PC-3 (cell line): ENCODE measurements at regions not wholly inside any gene's neighbourhood (a gene's known extent, or its start where the extent isn't known, plus 50 kb on each side); places are given as distances from the start of the nearest gene placed in this dataset.

ENCODE experiments used
- ATAC-seq: fragments of 200-7000 bp; cut with Tn5 transposase; 2 replicates; pipeline ENCODE4 v1.9.1; 2020; ENCODE audit warnings: mild to moderate bottlenecking, moderate library complexity
- BruUV-seq: library from RNA; stranded (reverse); fragments of 400-500 nt; replicated peaks from 2 replicates; lab custom pipeline; 2021; lab: Mats Ljungman, UMichigan
- CTCF ChIA-PET: fragments of 300-600 bp; sonication (Branson Sonifier 250); formaldehyde crosslinking; loops from one replicate; lab custom pipeline; 2022; ENCODE audit warnings: antibody characterized with exemption; lab: Charles Lee
- POLR2A ChIA-PET: fragments of 300-600 bp; sonication (Branson Sonifier 250); formaldehyde crosslinking; loops from one replicate; lab custom pipeline; 2022; ENCODE audit warnings: antibody characterized with exemption; ENCODE audit not compliant: unreplicated experiment; lab: Charles Lee
- DNase-seq: peaks from one replicate; pipeline ENCODE4 v3.0.0-alpha.2; 2015
- H2AFZ ChIP-seq: fragments of 300-600 bp; sonication (generic); 2 replicates; pipeline ENCODE4 v1.6.0; 2016; ENCODE audit warnings: antibody characterized with exemption, low read length
- H3F3A ChIP-seq: fragments of 300-600 bp; sonication (generic); one replicate; pipeline ENCODE4 v1.6.0; 2017; ENCODE audit warnings: antibody characterized with exemption, low read length, control low read depth, mild to moderate bottlenecking; ENCODE audit not compliant: unreplicated experiment
- H3K27ac ChIP-seq: fragments of 300-600 bp; sonication (generic); 2 replicates; pipeline ENCODE4 v1.5.1; 2016; ENCODE audit warnings: mild to moderate bottlenecking, low read length
- H3K27me3 ChIP-seq: fragments of 300-600 bp; sonication (generic); 2 replicates; pipeline ENCODE4 v1.6.1; 2016; ENCODE audit warnings: low read length, mixed read lengths
- H3K36me3 ChIP-seq: fragments of 300-600 bp; sonication (generic); 2 replicates; pipeline ENCODE4 v1.6.1; 2016; ENCODE audit warnings: low read depth, mixed run types, low read length, mixed read lengths
- H3K4me1 ChIP-seq: fragments of 300-600 bp; sonication (generic); 2 replicates; pipeline ENCODE4 v1.5.1; 2016; ENCODE audit warnings: low read length; ENCODE audit not compliant: insufficient read depth
- H3K4me2 ChIP-seq: fragments of 300-600 bp; sonication (generic); 2 replicates; pipeline ENCODE4 v1.6.0; 2016; ENCODE audit warnings: low read length
- H3K4me3 ChIP-seq: fragments of 300-600 bp; sonication (generic); 2 replicates; pipeline ENCODE4 v1.5.1; 2016; ENCODE audit warnings: mild to moderate bottlenecking, low read length, mixed read lengths
- H3K79me2 ChIP-seq: fragments of 300-600 bp; sonication (generic); 2 replicates; pipeline ENCODE4 v1.6.1; 2017; ENCODE audit warnings: low read length, mixed read lengths
- H3K9ac ChIP-seq: fragments of 300-600 bp; sonication (generic); 2 replicates; pipeline ENCODE4 v1.6.0; 2016; ENCODE audit warnings: mild to moderate bottlenecking, low read length
- H3K9me2 ChIP-seq: fragments of 300-600 bp; sonication (generic); replicated peaks from 2 replicates; pipeline ENCODE4 v1.6.1; 2016; ENCODE audit warnings: mixed run types, low read length, mixed read lengths
- H3K9me3 ChIP-seq: fragments of 300-600 bp; sonication (generic); 2 replicates; pipeline ENCODE4 v1.6.1; 2016; ENCODE audit warnings: low read length, mixed read lengths
- H4K20me1 ChIP-seq: fragments of 300-600 bp; sonication (generic); 2 replicates; pipeline ENCODE4 v1.6.1; 2016; ENCODE audit warnings: low read length, mixed read lengths
- CTCF ChIP-seq: fragments of 300-600 bp; sonication (generic); conservative IDR thresholded peaks from 2 replicates; pipeline ENCODE4 v1.5.1; 2017; ENCODE audit warnings: antibody characterized with exemption, low read depth, mild to moderate bottlenecking, low read length
- EZH2 ChIP-seq: fragments of 300-600 bp; sonication (generic); IDR thresholded peaks from one replicate; pipeline ENCODE4 v1.6.1; 2017; ENCODE audit warnings: antibody characterized with exemption, mild to moderate bottlenecking, low read length; ENCODE audit not compliant: unreplicated experiment
- EZH2phosphoT487 ChIP-seq: fragments of 300-600 bp; sonication (generic); IDR thresholded peaks from 2 replicates; pipeline ENCODE4 v1.6.1; 2018; ENCODE audit warnings: mild to moderate bottlenecking, antibody characterized with exemption, low read length, borderline replicate concordance
- intact Hi-C: fragments of 100-400 bp; cut with micrococcal nuclease; formaldehyde crosslinking; loops from 2 replicates; pipeline ENCODE4 v1.9.0; 2023

- DNase-seq (no peak), ATAC-seq (no peak)
- Histone ChIP-seq H3K4me1 (no peaks in the 10 kb centered on the region), H2AFZ (no peak overlapping the region), H3K4me2 (no peak overlapping the region), H4K20me1 (no peaks in the 10 kb centered on the region), H3K27ac (no peak overlapping the region), H3K9ac (no peak overlapping the region), H3K9me3 (no peaks in the 10 kb centered on the region), H3K27me3 (peaks cover 50% of the 10 kb centered on the region; the same call in 1 of the 2 replicates), H3K9me2 (no peaks in the 10 kb centered on the region), H3K36me3 (no peaks in the 10 kb centered on the region), H3K4me3 (no peak overlapping the region), H3F3A (no peaks in the 10 kb centered on the region), H3K79me2 (no peaks in the 10 kb centered on the region)
- ChIA-PET POLR2A (no interaction called here), CTCF (no interaction called here)
- intact Hi-C loops, result no loop called here
- TF ChIP-seq EZH2phosphoT487 (no peak), EZH2 (no peak), CTCF (no peak)
- BruUV-seq, result no TSS peak
These were observed 154.5 kb downstream of the ZNF621 start for GRCh38 chr3:40679290-40679689.

- Histone ChIP-seq H3K4me1 (no peaks in the 10 kb centered on the region), H3K9ac (no peak overlapping the region), H3K36me3 (no peaks in the 10 kb centered on the region), H3F3A (no peaks in the 10 kb centered on the region), H3K4me3 (no peak overlapping the region), H4K20me1 (no peaks in the 10 kb centered on the region), H3K9me2 (no peaks in the 10 kb centered on the region), H3K27ac (no peak overlapping the region), H3K79me2 (no peaks in the 10 kb centered on the region), H3K4me2 (no peak overlapping the region), H3K27me3 (peaks cover 51% of the 10 kb centered on the region; the same call in 1 of the 2 replicates), H2AFZ (no peak overlapping the region), H3K9me3 (no peaks in the 10 kb centered on the region)
- TF ChIP-seq EZH2phosphoT487, result no peak
- TF ChIP-seq EZH2, result no peak
- TF ChIP-seq CTCF, result no peak
- DNase-seq, result no peak
- CTCF ChIA-PET, result no interaction called here
- ATAC-seq, result no peak
- no TSS peak for BruUV-seq
- POLR2A ChIA-PET, result no interaction called here
- intact Hi-C loops, result no loop called here
These were observed 156.2 kb downstream of the ZNF621 start for GRCh38 chr3:40680685-40681657.

GRCh38 chr3:40681658-40682055, 156.9 kb downstream of the ZNF621 start:
- Histone ChIP-seq H3K27ac (no peak overlapping the region), H3K4me2 (no peak overlapping the region), H3K4me3 (no peak overlapping the region), H4K20me1 (no peaks in the 10 kb centered on the region), H3K36me3 (no peaks in the 10 kb centered on the region), H3K9me3 (no peaks in the 10 kb centered on the region), H3K9me2 (no peaks in the 10 kb centered on the region), H3K4me1 (no peaks in the 10 kb centered on the region), H3K27me3 (peaks cover 51% of the 10 kb centered on the region), H3K9ac (no peak overlapping the region), H3K79me2 (no peaks in the 10 kb centered on the region), H2AFZ (no peak overlapping the region), H3F3A (no peaks in the 10 kb centered on the region)
- no peak for ATAC-seq
- no peak for DNase-seq
- no TSS peak for BruUV-seq
- CTCF ChIA-PET, result no interaction called here
- intact Hi-C loops, result no loop called here
- TF ChIP-seq EZH2, result no peak
- TF ChIP-seq EZH2phosphoT487, result no peak
- no peak for TF ChIP-seq CTCF
- POLR2A ChIA-PET, result no interaction called here
